ENCODE measurements at regions not wholly inside any gene's neighbourhood (a gene's known extent, or its start where the extent isn't known, plus 50 kb on each side); places are given as distances from the start of the nearest gene placed in this dataset.

- TF ChIP-seq ZNF547 (CRISPR knock-in tag; IDR thresholded peaks at IDR 0.05) (no peak), PPARG (CRISPR knock-in tag; conservative IDR thresholded peaks at IDR 0.05) (no peak), ATAD3A (CRISPR knock-in tag; IDR thresholded peaks at IDR 0.05) (no peak), SMARCE1 (IDR thresholded peaks at IDR 0.05; ENCODE audit: borderline replicate concordance) (no peak), CCDC6 (CRISPR knock-in tag; IDR thresholded peaks at IDR 0.05) (no peak)
These were observed 763.2 kb upstream of the TENM4 start (continued) for GRCh38 chr11:80204021-80204420.

GRCh38 chr11:80196932-80197554 lies 756.2 kb upstream of the TENM4 start:
- Histone ChIP-seq H3K27me3 (ENCODE audit: control insufficient read depth in 1 of 2, insufficient read depth in 2 of 2, low read length in 2 of 2) (no peaks in the 10 kb centered on the region; a peak in 1 of 5 replicates), H4K20me1 (ENCODE audit: insufficient read depth, low read length) (no peaks in the 10 kb centered on the region), H3K4me2 (ENCODE audit: low read depth, low read length) (no peak overlapping the region), H3K27ac (ENCODE audit: extremely low read length, insufficient read depth, low read length) (no peak overlapping the region), H3K4me1 (ENCODE audit: insufficient read depth, low read length) (no peaks in the 10 kb centered on the region), H3K4me3 (replicated peaks in 1 of 3; ENCODE audit: insufficient read depth in 1 of 3, low read depth in 2 of 3, low read length in 3 of 3) (no peak overlapping the region), H3K9me3 (ENCODE audit: low read length) (no peaks in the 10 kb centered on the region), H3K36me3 (replicated peaks in 1 of 2; ENCODE audit: control insufficient read depth in 1 of 2, insufficient read depth in 2 of 2, low read length in 2 of 2) (no peaks in the 10 kb centered on the region), H3K9ac (ENCODE audit: insufficient read depth, low read depth, low read length) (no peak overlapping the region), H2AFZ (ENCODE audit: low read length) (no peak overlapping the region), H3K79me2 (ENCODE audit: insufficient read depth, low read length) (no peaks in the 10 kb centered on the region)
- intact Hi-C loops (cut with micrococcal nuclease; ENCODE audit: unreplicated experiment) (no loop called here), in situ Hi-C loops (cut with HindIII; ENCODE audit: extremely low pct_ligation_motif_present, low pct_unique_long_range_greater_than_20kb) (no loop called here)
- ChIA-PET POLR2A (no interaction called here), CTCF (ENCODE audit: low intra/inter-chr PET ratio, low total read pairs) (no interaction called here)
- FAIRE-seq (no peak), DNase-seq (ENCODE audit: low spot score) (no peak), ATAC-seq (no peak)
- 0% methylated on average over 4 of the region's 4 CpGs for WGBS (ENCODE audit: low lambda C conversion rate)
- BruUV-seq (replicated peaks), result no TSS peak
- TF ChIP-seq ZNF557 (CRISPR knock-in tag; IDR thresholded peaks at IDR 0.05), result no peak
- no peak for TF ChIP-seq SMARCE1 (IDR thresholded peaks at IDR 0.05; ENCODE audit: borderline replicate concordance)
- no peak for TF ChIP-seq RFXAP (CRISPR knock-in tag; IDR thresholded peaks at IDR 0.05; ENCODE audit: borderline replicate concordance)
- no peak for TF ChIP-seq KDM2A (CRISPR knock-in tag; IDR thresholded peaks at IDR 0.05; ENCODE audit: borderline replicate concordance, low read depth)
- TF ChIP-seq ZNF879 (CRISPR knock-in tag; IDR thresholded peaks at IDR 0.05), result no peak
- TF ChIP-seq PRDM10 (CRISPR knock-in tag; IDR thresholded peaks at IDR 0.05; ENCODE audit: low read depth), result no peak
